Neuronal stem cell (in vitro differentiated cells): ENCODE measurements at regions not wholly inside any gene's neighbourhood (a gene's known extent, or its start where the extent isn't known, plus 50 kb on each side); places are given as distances from the start of the nearest gene placed in this dataset.

Source experiments
- DNase-seq: peaks from one replicate; pipeline ENCODE4 v3.0.0-alpha.2; 2013; ENCODE audit warnings: low spot score
- H2AFZ ChIP-seq: one replicate; pipeline ENCODE4 v1.6.1; 2013; ENCODE audit warnings: mild to moderate bottlenecking, low read length, inconsistent platforms
- H2AK5ac ChIP-seq: 2 replicates; pipeline ENCODE4 v1.6.1; 2013; ENCODE audit warnings: low read depth, mild to moderate bottlenecking, inconsistent platforms, low read length, moderate library complexity, mixed read lengths
- H2BK120ac ChIP-seq: 2 replicates; pipeline ENCODE4 v1.6.1; 2013; ENCODE audit warnings: low read depth, mild to moderate bottlenecking, inconsistent platforms, low read length, moderate library complexity, mixed read lengths
- H2BK12ac ChIP-seq: one replicate; pipeline ENCODE4 v1.6.1; 2013; ENCODE audit warnings: low read length, inconsistent platforms
- H2BK15ac ChIP-seq: 2 replicates; pipeline ENCODE4 v1.6.1; 2013; ENCODE audit warnings: mild to moderate bottlenecking, low read length, inconsistent platforms, mixed read lengths
- H2BK5ac ChIP-seq: one replicate; pipeline ENCODE4 v1.6.1; 2013; ENCODE audit warnings: inconsistent platforms, mild to moderate bottlenecking, low read length, moderate library complexity
- H3K14ac ChIP-seq: one replicate; pipeline ENCODE4 v1.6.1; 2013; ENCODE audit warnings: low read length, inconsistent platforms
- H3K18ac ChIP-seq: 2 replicates; pipeline ENCODE4 v1.6.1; 2013; ENCODE audit warnings: low read length, inconsistent platforms
- H3K23ac ChIP-seq: 2 replicates; pipeline ENCODE4 v1.6.1; 2013; ENCODE audit warnings: low read depth, mild to moderate bottlenecking, mixed read lengths, low read length, inconsistent platforms; ENCODE audit not compliant: poor library complexity
- H3K27ac ChIP-seq: replicated peaks from 3 replicates; pipeline ENCODE4 v1.5.1; 2013; ENCODE audit warnings: low read length, inconsistent platforms
- H3K27me3 ChIP-seq, 3 experiments: 2 replicates each; pipeline ENCODE4 v1.6.1; 2013; ENCODE audit warnings: low read length in 3 of 3, mild to moderate bottlenecking in 2 of 3, inconsistent platforms in 1 of 3, low read depth in 1 of 3, mixed read lengths in 1 of 3, moderate library complexity in 1 of 3; ENCODE audit not compliant: control insufficient read depth in 3 of 3, insufficient read depth in 3 of 3
- H3K36me3 ChIP-seq, 2 donors: replicated peaks in 1 of 2; 2 replicates each; pipeline ENCODE4 v1.6.1; 2013; ENCODE audit warnings: low read length in 2 of 2; ENCODE audit not compliant: control insufficient read depth in 2 of 2, insufficient read depth in 2 of 2
- H3K4ac ChIP-seq: 2 replicates; pipeline ENCODE4 v1.6.1; 2013; ENCODE audit warnings: inconsistent platforms, mild to moderate bottlenecking, low read length, moderate library complexity
- H3K4me1 ChIP-seq, 2 donors: 1 replicate in 1 of 2; 2 replicates in 1 of 2; pipeline ENCODE4 v1.6.1; 2013; ENCODE audit warnings: low read length in 2 of 2, low read depth in 1 of 2; ENCODE audit not compliant: control insufficient read depth in 2 of 2, insufficient read depth in 1 of 2
- H3K4me2 ChIP-seq: one replicate; pipeline ENCODE4 v1.6.1; 2013; ENCODE audit warnings: mild to moderate bottlenecking, low read length, inconsistent platforms; ENCODE audit not compliant: insufficient read depth, poor library complexity, severe bottlenecking
- H3K4me3 ChIP-seq, 2 donors: 2 replicates each; pipeline ENCODE4 v1.5.1; 2013; ENCODE audit warnings: low read length in 2 of 2, mild to moderate bottlenecking in 2 of 2, inconsistent platforms in 1 of 2, moderate library complexity in 1 of 2
- H3K79me1 ChIP-seq: one replicate; pipeline ENCODE4 v1.6.1; 2013; ENCODE audit warnings: low read depth, mild to moderate bottlenecking, inconsistent platforms, low read length, moderate library complexity
- H3K9ac ChIP-seq: one replicate; pipeline ENCODE4 v1.6.1; 2013; ENCODE audit warnings: mild to moderate bottlenecking, low read depth, low read length, inconsistent platforms; ENCODE audit not compliant: poor library complexity
- H3K9me3 ChIP-seq, 2 donors: replicated peaks in 1 of 2; 2 replicates each; pipeline versions ENCODE3 to v1.6.1; 2013; ENCODE audit warnings: low read length in 2 of 2, mild to moderate bottlenecking in 2 of 2, inconsistent platforms in 1 of 2, low read depth in 1 of 2, mixed read lengths in 1 of 2, moderate library complexity in 1 of 2; ENCODE audit not compliant: control insufficient read depth in 2 of 2, insufficient read depth in 1 of 2
- H4K8ac ChIP-seq: one replicate; pipeline ENCODE4 v1.6.1; 2013; ENCODE audit warnings: low read depth, mild to moderate bottlenecking, inconsistent platforms, low read length, moderate library complexity
- H4K91ac ChIP-seq: one replicate; pipeline ENCODE4 v1.6.1; 2013; ENCODE audit warnings: low read length, low read depth, mild to moderate bottlenecking, inconsistent platforms; ENCODE audit not compliant: poor library complexity
- WGBS, 2 donors: extraction: QIAGEN DNeasy Blood & Tissue Kit; methylation state at CpG; one replicate each; pipeline ENCODE4 v1.1.7; 2013; ENCODE audit warnings: missing lambda C conversion rate in 2 of 2, mixed read lengths in 1 of 2; ENCODE audit not compliant: insufficient read length in 2 of 2, insufficient replicate concordance in 1 of 2; ENCODE audit errors: extremely low coverage in 2 of 2; 5-methylcytosine and 5-hydroxymethylcytosine counted together

- H4K91ac ChIP-seq: no peak overlapping the region
- no peak overlapping the region for H3K4ac ChIP-seq
- no peak overlapping the region for H3K18ac ChIP-seq
- no peak overlapping the region for H2BK120ac ChIP-seq
- H3K14ac ChIP-seq: no peak overlapping the region
- no peak overlapping the region for H3K27ac ChIP-seq
- no peak for DNase-seq
- no peak overlapping the region for H3K4me3 ChIP-seq
- no CpG with 5 or more reads among the region's 5 CpGs for WGBS, 2 donors
- H3K23ac ChIP-seq: no peak overlapping the region
- peaks cover 4 to 10% of the 10 kb centered on the region in 2 donors for H3K4me1 ChIP-seq
- no peak overlapping the region for H2BK5ac ChIP-seq
- no peak overlapping the region for H3K9ac ChIP-seq
- no peak overlapping the region for H3K4me2 ChIP-seq
- H2AK5ac ChIP-seq: no peak overlapping the region
- H3K79me1 ChIP-seq: no peaks in the 10 kb centered on the region
- H2BK12ac ChIP-seq: no peak overlapping the region
- no peak overlapping the region for H2AFZ ChIP-seq
- peaks cover 4 to 68% (median 16%) of the 10 kb centered on the region in 3 experiments for H3K27me3 ChIP-seq
- H4K8ac ChIP-seq: no peak overlapping the region
- no peaks in the 10 kb centered on the region for H3K9me3 ChIP-seq
- no peaks in the 10 kb centered on the region for H3K36me3 ChIP-seq
- H2BK15ac ChIP-seq: no peak overlapping the region
Measured at GRCh38 chr7:140235114-140235513, 58.3 kb upstream of the KDM7A start.

- no peaks in the 10 kb centered on the region for H3K36me3 ChIP-seq
- H4K91ac ChIP-seq: no peak overlapping the region
- H3K23ac ChIP-seq: no peak overlapping the region
- no peak for DNase-seq
- H3K14ac ChIP-seq: no peak overlapping the region
- no peak overlapping the region for H3K4ac ChIP-seq
- no peaks in the 10 kb centered on the region for H3K9me3 ChIP-seq
- no peak overlapping the region for H3K18ac ChIP-seq
- H2BK5ac ChIP-seq: no peak overlapping the region
- H2BK15ac ChIP-seq: no peak overlapping the region
- H4K8ac ChIP-seq: no peak overlapping the region
- peaks cover 4 to 68% (median 24%) of the 10 kb centered on the region in 3 experiments for H3K27me3 ChIP-seq
- H2BK120ac ChIP-seq: no peak overlapping the region
- no peaks in the 10 kb centered on the region for H3K79me1 ChIP-seq
- no peak overlapping the region for H3K4me3 ChIP-seq
- no peak overlapping the region for H2AK5ac ChIP-seq
- H3K4me1 ChIP-seq: peaks cover 6 to 10% of the 10 kb centered on the region in 2 donors
- no peak overlapping the region for H2BK12ac ChIP-seq
- no peak overlapping the region for H3K9ac ChIP-seq
- H3K4me2 ChIP-seq: no peak overlapping the region
- H3K27ac ChIP-seq: no peak overlapping the region
- no peak overlapping the region for H2AFZ ChIP-seq
- WGBS, 2 donors: no CpG with 5 or more reads among the region's 6 CpGs
Measured at GRCh38 chr7:140232957-140233917, 56.5 kb upstream of the KDM7A start.

- H2BK5ac ChIP-seq: no peak overlapping the region
- H3K4me3 ChIP-seq: peak overlapping the region in 1 of 2 donors; percentile 51
- no peak overlapping the region for H2BK12ac ChIP-seq
- H2BK120ac ChIP-seq: no peak overlapping the region
- no peak overlapping the region for H3K27ac ChIP-seq
- DNase-seq: no peak
- no peak overlapping the region for H4K8ac ChIP-seq
- H3K9me3 ChIP-seq: no peaks in the 10 kb centered on the region
- no peaks in the 10 kb centered on the region for H3K36me3 ChIP-seq
- H3K79me1 ChIP-seq: no peaks in the 10 kb centered on the region
- no peak overlapping the region for H3K23ac ChIP-seq
- peaks cover 6 to 10% of the 10 kb centered on the region in 2 donors for H3K4me1 ChIP-seq
- peaks cover 4 to 66% (median 24%) of the 10 kb centered on the region in 3 experiments for H3K27me3 ChIP-seq
- WGBS, 2 donors: no CpG with 5 or more reads among the region's 13 CpGs
- H2AFZ ChIP-seq: peak overlapping the region; percentile 93
- no peak overlapping the region for H3K18ac ChIP-seq
- H2BK15ac ChIP-seq: no peak overlapping the region
- H2AK5ac ChIP-seq: no peak overlapping the region
- H3K14ac ChIP-seq: no peak overlapping the region
- no peak overlapping the region for H3K4ac ChIP-seq
- H4K91ac ChIP-seq: no peak overlapping the region
- peak overlapping the region; percentile 97 for H3K4me2 ChIP-seq
- no peak overlapping the region for H3K9ac ChIP-seq
Measured at GRCh38 chr7:140231771-140232491, 55.1 kb upstream of the KDM7A start.
